GM12865 (cell line): ENCODE measurements at regions not wholly inside any gene's neighbourhood (a gene's known extent, or its start where the extent isn't known, plus 50 kb on each side); places are given as distances from the start of the nearest gene placed in this dataset.

Experiments
- DNase-seq: peaks from one replicate; pipeline ENCODE4 v3.0.0; 2010; ENCODE audit warnings: low read depth
- H3K4me3 ChIP-seq: 2 replicates; pipeline ENCODE4 v1.5.1; 2011; ENCODE audit warnings: mild to moderate bottlenecking, low read depth, low read length, control low read depth
- TF ChIP-seq, protein P1 (sequence below): IDR thresholded peaks from 2 replicates; pipeline ENCODE4 v1.5.1; 2011; ENCODE audit warnings: low read length, control low read depth, low read depth, inconsistent platforms; ENCODE audit not compliant: insufficient read depth; ENCODE audit errors: missing control alignments

DNA sequence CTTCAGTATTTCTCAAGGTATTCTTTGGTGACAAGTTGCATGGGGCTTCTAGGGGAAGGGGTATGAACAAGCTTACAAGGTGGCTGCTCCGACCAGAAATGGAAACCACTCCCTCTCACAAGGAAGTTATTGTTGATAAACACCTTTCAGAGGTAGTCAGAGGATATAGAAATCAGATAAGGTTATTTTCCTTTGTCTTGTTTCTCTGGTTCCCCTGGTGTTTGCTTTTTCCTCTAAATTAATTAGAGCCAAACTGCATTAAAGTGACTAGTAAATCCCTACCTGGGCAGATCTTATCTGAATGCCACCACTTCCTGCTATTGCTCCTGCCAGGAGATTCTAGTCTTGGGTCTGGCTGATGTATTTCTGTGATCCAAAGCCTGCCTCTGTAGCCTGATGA lies 725.4 kb downstream of the INHBA start:
- TF ChIP-seq, protein P1, sequence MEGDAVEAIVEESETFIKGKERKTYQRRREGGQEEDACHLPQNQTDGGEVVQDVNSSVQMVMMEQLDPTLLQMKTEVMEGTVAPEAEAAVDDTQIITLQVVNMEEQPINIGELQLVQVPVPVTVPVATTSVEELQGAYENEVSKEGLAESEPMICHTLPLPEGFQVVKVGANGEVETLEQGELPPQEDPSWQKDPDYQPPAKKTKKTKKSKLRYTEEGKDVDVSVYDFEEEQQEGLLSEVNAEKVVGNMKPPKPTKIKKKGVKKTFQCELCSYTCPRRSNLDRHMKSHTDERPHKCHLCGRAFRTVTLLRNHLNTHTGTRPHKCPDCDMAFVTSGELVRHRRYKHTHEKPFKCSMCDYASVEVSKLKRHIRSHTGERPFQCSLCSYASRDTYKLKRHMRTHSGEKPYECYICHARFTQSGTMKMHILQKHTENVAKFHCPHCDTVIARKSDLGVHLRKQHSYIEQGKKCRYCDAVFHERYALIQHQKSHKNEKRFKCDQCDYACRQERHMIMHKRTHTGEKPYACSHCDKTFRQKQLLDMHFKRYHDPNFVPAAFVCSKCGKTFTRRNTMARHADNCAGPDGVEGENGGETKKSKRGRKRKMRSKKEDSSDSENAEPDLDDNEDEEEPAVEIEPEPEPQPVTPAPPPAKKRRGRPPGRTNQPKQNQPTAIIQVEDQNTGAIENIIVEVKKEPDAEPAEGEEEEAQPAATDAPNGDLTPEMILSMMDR, result no peak
- H3K4me3 ChIP-seq, result no peak overlapping the region
- no peak for DNase-seq

DNA sequence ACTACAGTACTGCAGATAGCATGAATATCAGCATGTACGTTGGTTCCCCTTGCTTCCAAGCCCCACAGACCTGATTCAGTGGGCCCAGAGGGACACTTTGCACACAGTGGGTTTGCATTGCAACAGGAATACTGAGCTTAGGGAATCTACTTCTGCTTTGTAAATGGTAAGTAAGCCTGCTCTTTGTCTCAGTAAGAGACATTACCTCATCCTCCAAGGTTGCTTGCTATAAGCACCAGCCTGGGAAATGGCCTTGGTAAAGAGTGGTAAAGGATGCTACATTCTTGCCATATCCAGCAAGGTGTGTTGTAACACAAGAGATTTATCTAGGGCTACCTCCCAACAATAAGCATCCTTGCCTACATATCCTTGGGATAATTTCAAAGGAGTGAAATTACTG lies 730.5 kb downstream of the INHBA start:
- no peak overlapping the region for H3K4me3 ChIP-seq
- no peak for DNase-seq
- TF ChIP-seq, protein P1, result no peak

DNA sequence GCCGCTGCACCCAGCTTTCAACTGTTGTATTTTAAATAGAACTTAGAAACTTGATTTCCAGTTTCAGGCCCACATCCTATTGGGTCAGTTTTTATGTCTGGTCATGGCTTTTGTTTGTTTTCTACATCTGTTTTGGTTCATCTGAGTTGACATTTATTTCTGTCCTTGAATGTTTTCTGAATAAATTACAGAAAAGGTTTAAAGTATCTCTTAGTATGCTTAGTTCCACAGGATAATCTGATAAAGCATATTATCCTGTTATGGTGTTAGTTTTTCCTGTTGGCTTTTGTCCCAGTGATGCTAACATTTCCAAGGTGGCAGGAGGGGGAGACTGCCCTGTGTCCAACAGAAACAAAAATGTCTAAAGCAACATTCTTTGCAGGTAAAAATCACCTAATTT lies 733.2 kb downstream of the INHBA start:
- TF ChIP-seq, protein P1, result no peak
- H3K4me3 ChIP-seq, result no peak overlapping the region
- DNase-seq, result no peak

DNA sequence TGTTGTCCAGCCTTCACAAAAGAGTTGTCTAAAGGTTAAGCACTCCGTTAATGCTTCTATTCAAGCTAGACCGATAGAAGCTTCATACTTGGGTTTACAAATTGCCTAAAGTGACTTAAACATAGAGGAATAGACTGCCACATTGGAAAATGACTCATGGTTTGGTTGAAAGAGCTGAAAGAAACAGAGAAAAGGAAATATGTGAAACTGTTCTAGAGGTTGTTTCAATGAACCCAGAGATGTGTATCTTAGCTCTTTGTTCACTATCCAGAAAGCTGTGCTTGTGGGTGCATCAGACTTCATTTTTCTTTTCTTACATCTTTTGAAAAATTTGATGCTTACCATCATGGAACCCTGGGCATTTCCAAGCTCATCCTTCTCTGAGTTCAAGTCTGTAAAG lies 736.2 kb downstream of the INHBA start:
- no peak overlapping the region for H3K4me3 ChIP-seq
- no peak for DNase-seq
- TF ChIP-seq, protein P1, result no peak

DNA sequence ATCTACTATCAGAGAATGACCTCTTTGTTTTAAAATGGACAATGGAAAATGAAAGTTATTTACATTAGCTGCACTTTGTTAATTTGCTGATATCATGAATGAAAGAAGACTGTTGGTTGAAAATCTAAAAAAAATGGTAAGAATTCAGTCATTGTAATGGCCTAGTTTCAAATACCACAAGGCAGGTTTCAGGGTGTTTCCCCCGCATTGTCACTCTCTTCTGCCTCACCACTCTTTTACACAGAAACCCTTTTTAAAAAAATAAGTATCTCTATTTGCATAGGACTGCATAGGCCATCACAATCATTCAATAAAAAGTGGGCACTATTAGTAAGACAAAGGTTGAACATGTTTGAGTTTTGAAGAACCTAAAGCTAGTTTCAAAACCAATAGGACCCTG lies 737.1 kb downstream of the INHBA start:
- TF ChIP-seq, protein P1, result no peak
- DNase-seq, result peak; percentile 6
- no peak overlapping the region for H3K4me3 ChIP-seq

DNA sequence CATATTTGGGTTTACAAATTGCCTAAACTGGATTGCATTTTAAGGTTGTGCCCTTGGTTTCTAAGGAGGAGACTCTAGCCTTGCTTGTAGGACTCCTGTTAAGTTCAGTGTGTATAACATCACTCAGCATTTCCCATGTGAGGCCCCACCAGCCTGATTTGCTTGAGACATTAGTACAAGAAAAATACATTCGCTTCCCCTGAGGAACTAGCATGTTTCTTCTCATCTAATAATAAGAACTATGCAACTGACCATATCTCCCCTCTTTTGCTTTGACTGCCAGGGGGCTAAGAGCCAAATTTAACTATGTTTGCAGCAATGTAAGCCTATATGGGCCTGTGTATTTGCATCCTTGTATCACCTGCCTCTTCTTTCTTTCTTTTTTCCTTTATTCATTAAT lies 737.9 kb downstream of the INHBA start:
- no peak for DNase-seq
- TF ChIP-seq, protein P1, result no peak
- no peak overlapping the region for H3K4me3 ChIP-seq

DNA sequence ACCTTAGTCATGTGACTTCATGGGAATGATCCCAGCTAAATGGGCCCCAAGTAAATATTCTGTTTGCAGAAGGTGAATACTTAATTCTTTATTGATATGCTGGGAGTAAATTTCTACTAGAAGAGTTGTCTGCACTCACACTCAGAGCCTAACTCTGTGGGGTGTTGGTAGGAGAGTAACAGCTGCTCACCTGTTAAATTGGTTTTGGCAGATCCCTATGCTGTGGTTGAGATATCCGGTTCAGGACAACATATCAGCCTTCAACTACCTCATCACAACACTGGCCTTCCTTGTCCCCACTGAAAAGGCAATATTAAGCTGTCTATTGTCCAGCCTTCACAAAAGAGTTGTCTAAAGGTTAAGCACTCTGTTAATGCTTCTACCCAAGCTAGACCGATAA lies 738.3 kb downstream of the INHBA start:
- DNase-seq, result no peak
- no peak overlapping the region for H3K4me3 ChIP-seq
- TF ChIP-seq, protein P1, result no peak
